HG02678 (cell line): ENCODE measurements at regions not wholly inside any gene's neighbourhood (a gene's known extent, or its start where the extent isn't known, plus 50 kb on each side); places are given as distances from the start of the nearest gene placed in this dataset.
"Not testable (repeated sequence)": the region's sequence is repeated elsewhere in the genome, so short reads cannot be mapped to it uniquely, and the experiment has no call there.

Source experiments
- ATAC-seq: cut with Tn5 transposase; IDR thresholded peaks from one replicate; pipeline ENCODE4 v1.9.1; 2021; ENCODE audit warnings: mild to moderate bottlenecking, moderate library complexity; ENCODE audit not compliant: unreplicated experiment

- ATAC-seq, result no peak
Measured at GRCh38 chr14:43012817-43013216, 1406.1 kb downstream of the LRFN5 start.

GRCh38 chr14:43005807-43006206, 1399.1 kb downstream of the LRFN5 start:
- ATAC-seq, result no peak

- ATAC-seq, result no peak
Measured at GRCh38 chr14:43003845-43004244, 1397.2 kb downstream of the LRFN5 start.

GRCh38 chr14:43001731-43002130, 1395.1 kb downstream of the LRFN5 start:
- ATAC-seq, result no peak

GRCh38 chr14:42994051-42994736, 1387.5 kb downstream of the LRFN5 start:
- no peak for ATAC-seq

GRCh38 chr14:42992930-42993329, 1386.3 kb downstream of the LRFN5 start:
- no peak for ATAC-seq

- no peak for ATAC-seq
Measured at GRCh38 chr14:42980419-42980818, 1373.7 kb downstream of the LRFN5 start.

GRCh38 chr14:42973171-42973570, 1366.5 kb downstream of the LRFN5 start:
- not testable (repeated sequence) for ATAC-seq

GRCh38 chr14:42965512-42965911, 1358.8 kb downstream of the LRFN5 start:
- no peak for ATAC-seq

- no peak for ATAC-seq
Measured at GRCh38 chr14:42961509-42961908, 1354.8 kb downstream of the LRFN5 start.

- no peak for ATAC-seq
Measured at GRCh38 chr14:42950363-42950762, 1343.7 kb downstream of the LRFN5 start.

- no peak for ATAC-seq
Measured at GRCh38 chr14:42947991-42948390, 1341.3 kb downstream of the LRFN5 start.

GRCh38 chr14:42944284-42944683, 1337.6 kb downstream of the LRFN5 start:
- no peak for ATAC-seq

- ATAC-seq, result no peak
Measured at GRCh38 chr14:42931308-42931707, 1324.6 kb downstream of the LRFN5 start.

- no peak for ATAC-seq
Measured at GRCh38 chr14:42929806-42930480, 1323.3 kb downstream of the LRFN5 start.

GRCh38 chr14:42927313-42927712, 1320.6 kb downstream of the LRFN5 start:
- ATAC-seq, result no peak

- ATAC-seq, result no peak
Measured at GRCh38 chr14:42921901-42922300, 1315.2 kb downstream of the LRFN5 start.

- no peak for ATAC-seq
Measured at GRCh38 chr14:42918615-42919014, 1311.9 kb downstream of the LRFN5 start.

- no peak for ATAC-seq
Measured at GRCh38 chr14:42911642-42912041, 1305.0 kb downstream of the LRFN5 start.

- ATAC-seq, result no peak
Measured at GRCh38 chr14:42909659-42910058, 1303.0 kb downstream of the LRFN5 start.

- no peak for ATAC-seq
Measured at GRCh38 chr14:42893183-42893582, 1286.5 kb downstream of the LRFN5 start.

GRCh38 chr14:42884100-42884499, 1277.4 kb downstream of the LRFN5 start:
- ATAC-seq, result no peak

- ATAC-seq, result no peak
Measured at GRCh38 chr14:42877716-42878115, 1271.0 kb downstream of the LRFN5 start.
